Neural crest cell (in vitro differentiated cells): ENCODE measurements at regions not wholly inside any gene's neighbourhood (a gene's known extent, or its start where the extent isn't known, plus 50 kb on each side); places are given as distances from the start of the nearest gene placed in this dataset.

Experiments
- DNase-seq: peaks from one replicate; pipeline ENCODE4 v3.0.0; 2021; ENCODE audit warnings: low read depth, mixed read lengths, low spot score
- H3K27ac Mint-ChIP-seq: one replicate; pipeline ENCODE4 v1.8.0; 2021; ENCODE audit warnings: mild to moderate bottlenecking, mixed read lengths; ENCODE audit not compliant: unreplicated experiment
- H3K27me3 Mint-ChIP-seq: 2 replicates; pipeline ENCODE4 v1.8.0; 2021; ENCODE audit warnings: low read depth, mild to moderate bottlenecking, mixed read lengths
- H3K36me3 Mint-ChIP-seq: 2 replicates; pipeline ENCODE4 v1.8.0; 2021; ENCODE audit warnings: low read depth, mild to moderate bottlenecking, mixed read lengths
- H3K4me1 Mint-ChIP-seq: 2 replicates; pipeline ENCODE4 v1.8.0; 2021; ENCODE audit warnings: mixed read lengths
- H3K4me3 Mint-ChIP-seq: one replicate; pipeline ENCODE4 v1.8.0; 2021; ENCODE audit warnings: mild to moderate bottlenecking, mixed read lengths
- H3K9me3 Mint-ChIP-seq: 2 replicates; pipeline ENCODE4 v1.8.0; 2021; ENCODE audit warnings: mixed read lengths
- CTCF ChIP-seq: fragments of 200-600 bp; sonication (generic); conservative IDR thresholded peaks from 2 replicates; pipeline ENCODE4 v1.5.0; 2021; ENCODE audit warnings: antibody characterized with exemption, mild to moderate bottlenecking

- no peak for DNase-seq
- Mint-ChIP-seq H3K27me3 (no peaks in the 10 kb centered on the region), H3K27ac (no peak overlapping the region), H3K4me3 (no peak overlapping the region), H3K9me3 (peaks cover 11% of the 10 kb centered on the region), H3K4me1 (peaks cover 5% of the 10 kb centered on the region), H3K36me3 (peaks cover 9% of the 10 kb centered on the region)
- TF ChIP-seq CTCF = no peak
Measured at GRCh38 chr12:19577281-19577530, 137.9 kb downstream of the AEBP2 start.

DNA sequence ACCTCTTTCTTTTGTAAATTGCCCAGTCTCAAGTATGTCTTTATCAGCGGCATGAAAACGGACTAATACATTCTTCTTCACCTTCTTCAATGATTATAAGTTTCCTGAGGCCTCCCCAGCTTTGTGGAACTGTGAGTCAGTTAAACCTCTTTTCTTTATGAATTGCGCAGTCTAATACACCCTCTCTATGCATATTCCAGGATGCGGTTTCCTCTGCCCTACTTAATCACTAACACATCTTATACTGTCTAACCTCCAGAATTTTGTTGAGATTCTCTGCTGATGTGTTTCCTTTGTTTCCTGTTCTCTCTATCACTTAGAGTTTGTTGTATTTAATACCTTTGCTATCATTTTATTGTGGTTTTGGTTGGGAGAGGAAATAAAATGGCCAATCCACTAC lies 145.4 kb downstream of the AEBP2 start:
- no peak for TF ChIP-seq CTCF
- H3K4me1 Mint-ChIP-seq = no peaks in the 10 kb centered on the region
- H3K4me3 Mint-ChIP-seq = no peak overlapping the region
- H3K9me3 Mint-ChIP-seq = peaks cover 30% of the 10 kb centered on the region
- H3K27ac Mint-ChIP-seq = no peak overlapping the region
- H3K36me3 Mint-ChIP-seq = peaks cover 12% of the 10 kb centered on the region
- no peaks in the 10 kb centered on the region for H3K27me3 Mint-ChIP-seq
- DNase-seq = no peak

GRCh38 chr12:19588951-19589350 lies 149.7 kb downstream of the AEBP2 start:
- peaks cover 16% of the 10 kb centered on the region for H3K9me3 Mint-ChIP-seq
- no peaks in the 10 kb centered on the region for H3K4me1 Mint-ChIP-seq
- no peak overlapping the region for H3K27ac Mint-ChIP-seq
- no peak overlapping the region for H3K4me3 Mint-ChIP-seq
- H3K36me3 Mint-ChIP-seq = peaks cover 5% of the 10 kb centered on the region
- no peaks in the 10 kb centered on the region for H3K27me3 Mint-ChIP-seq
- no peak for TF ChIP-seq CTCF
- DNase-seq = no peak

GRCh38 chr12:19591951-19592350 lies 152.7 kb downstream of the AEBP2 start:
- H3K27ac Mint-ChIP-seq = no peak overlapping the region

DNA sequence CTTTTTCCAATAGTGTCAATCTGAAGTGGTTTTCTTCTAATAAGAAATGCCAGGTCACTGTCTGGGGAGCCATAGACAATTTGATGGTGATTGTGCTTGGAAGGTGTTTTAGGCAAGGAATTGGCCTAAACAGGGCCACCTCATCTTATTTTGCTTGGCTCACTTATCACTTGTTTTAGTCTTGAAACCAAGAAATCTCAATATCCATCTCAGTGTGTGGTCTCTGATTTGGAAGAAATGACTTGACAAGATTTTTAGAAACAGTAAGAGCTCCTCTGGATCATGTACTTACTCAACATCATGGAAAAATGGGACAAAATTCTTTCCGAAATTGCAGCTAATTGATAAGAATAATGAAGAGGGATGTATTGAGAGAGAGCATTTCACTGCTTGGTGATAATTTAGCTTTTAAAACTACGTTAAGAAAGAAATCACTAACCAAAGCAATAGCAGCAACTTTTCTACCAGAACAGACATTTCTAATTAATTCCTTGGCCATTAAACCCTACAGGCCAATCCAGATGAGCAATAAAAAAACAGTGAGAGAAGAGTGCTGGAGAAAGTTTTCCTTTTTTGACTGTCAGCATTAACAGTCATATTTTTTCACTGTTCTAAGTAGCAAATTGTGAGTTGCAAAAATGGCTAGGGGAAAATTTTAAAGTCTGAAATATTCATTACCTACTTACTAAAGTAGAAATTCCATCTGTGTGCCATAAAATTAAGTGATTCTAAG lies 157.3 kb downstream of the AEBP2 start:
- Mint-ChIP-seq H3K27ac (no peak overlapping the region), H3K27me3 (no peaks in the 10 kb centered on the region), H3K36me3 (no peaks in the 10 kb centered on the region), H3K9me3 (no peaks in the 10 kb centered on the region), H3K4me3 (no peak overlapping the region), H3K4me1 (peaks cover 4% of the 10 kb centered on the region)
- TF ChIP-seq CTCF = no peak
- DNase-seq = no peak

More at GRCh38 chr12:19591951-19592350, 152.7 kb downstream of the AEBP2 start:
- Mint-ChIP-seq H3K9me3 (no peaks in the 10 kb centered on the region), H3K4me3 (no peak overlapping the region), H3K4me1 (no peaks in the 10 kb centered on the region), H3K36me3 (no peaks in the 10 kb centered on the region), H3K27me3 (no peaks in the 10 kb centered on the region)
- no peak for TF ChIP-seq CTCF
- no peak for DNase-seq
